ENCODE measurements at regions not wholly inside any gene's neighbourhood (a gene's known extent, or its start where the extent isn't known, plus 50 kb on each side); places are given as distances from the start of the nearest gene placed in this dataset.

DNA sequence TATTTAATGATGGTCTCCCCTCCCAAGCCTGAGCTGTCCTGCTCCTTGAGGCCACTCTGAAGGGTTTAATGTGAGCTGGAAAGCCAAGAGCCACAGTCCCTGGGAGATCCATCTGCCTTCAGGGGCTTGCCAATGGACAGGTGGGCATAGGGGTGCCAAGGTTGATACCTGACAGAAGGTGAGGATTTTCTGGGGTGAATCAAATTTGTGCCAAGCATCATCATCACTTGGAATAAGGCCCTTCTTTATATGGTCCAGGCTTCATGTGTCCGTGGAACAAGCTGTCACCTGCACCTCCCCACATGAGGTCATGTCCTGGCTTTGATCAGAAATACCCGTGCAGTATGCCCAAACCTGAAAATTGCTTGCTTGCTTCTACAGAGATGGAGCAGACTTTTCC, 71.9 kb upstream of the CTNNB1 start:
- TF ChIP-seq, protein P1, sequence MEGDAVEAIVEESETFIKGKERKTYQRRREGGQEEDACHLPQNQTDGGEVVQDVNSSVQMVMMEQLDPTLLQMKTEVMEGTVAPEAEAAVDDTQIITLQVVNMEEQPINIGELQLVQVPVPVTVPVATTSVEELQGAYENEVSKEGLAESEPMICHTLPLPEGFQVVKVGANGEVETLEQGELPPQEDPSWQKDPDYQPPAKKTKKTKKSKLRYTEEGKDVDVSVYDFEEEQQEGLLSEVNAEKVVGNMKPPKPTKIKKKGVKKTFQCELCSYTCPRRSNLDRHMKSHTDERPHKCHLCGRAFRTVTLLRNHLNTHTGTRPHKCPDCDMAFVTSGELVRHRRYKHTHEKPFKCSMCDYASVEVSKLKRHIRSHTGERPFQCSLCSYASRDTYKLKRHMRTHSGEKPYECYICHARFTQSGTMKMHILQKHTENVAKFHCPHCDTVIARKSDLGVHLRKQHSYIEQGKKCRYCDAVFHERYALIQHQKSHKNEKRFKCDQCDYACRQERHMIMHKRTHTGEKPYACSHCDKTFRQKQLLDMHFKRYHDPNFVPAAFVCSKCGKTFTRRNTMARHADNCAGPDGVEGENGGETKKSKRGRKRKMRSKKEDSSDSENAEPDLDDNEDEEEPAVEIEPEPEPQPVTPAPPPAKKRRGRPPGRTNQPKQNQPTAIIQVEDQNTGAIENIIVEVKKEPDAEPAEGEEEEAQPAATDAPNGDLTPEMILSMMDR (IDR thresholded peaks at IDR 0.05; ENCODE audit: low read depth, low read length, missing control alignments): no peak
- DNase-seq (ENCODE audit: extremely low read depth, low read depth): no peak
- no peak overlapping the region for H3K4me3 ChIP-seq (replicated peaks; ENCODE audit: low read depth, low read length)

DNA sequence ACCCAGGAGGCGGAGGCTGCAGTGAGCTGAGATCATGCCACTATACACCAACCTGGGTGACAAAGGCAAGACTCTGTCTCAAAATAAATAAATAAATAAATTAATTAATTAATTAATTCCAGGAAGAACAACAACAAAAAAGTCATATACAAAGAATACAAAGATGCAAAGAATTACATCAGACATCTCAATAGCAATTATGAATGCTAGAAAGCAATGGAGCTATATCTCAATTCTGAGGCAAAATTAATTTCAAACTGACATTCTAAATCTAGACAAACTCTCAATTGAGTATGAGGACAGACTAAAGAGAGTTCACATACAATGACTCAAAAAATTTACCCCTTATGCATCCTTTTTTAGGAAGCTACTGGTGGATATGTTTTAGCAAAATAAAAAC, 69.6 kb upstream of the CTNNB1 start:
- DNase-seq (ENCODE audit: extremely low read depth, low read depth): no peak
- H3K4me3 ChIP-seq (replicated peaks; ENCODE audit: low read depth, low read length): no peak overlapping the region
- TF ChIP-seq, protein P1 (IDR thresholded peaks at IDR 0.05; ENCODE audit: low read depth, low read length, missing control alignments): no peak

DNA sequence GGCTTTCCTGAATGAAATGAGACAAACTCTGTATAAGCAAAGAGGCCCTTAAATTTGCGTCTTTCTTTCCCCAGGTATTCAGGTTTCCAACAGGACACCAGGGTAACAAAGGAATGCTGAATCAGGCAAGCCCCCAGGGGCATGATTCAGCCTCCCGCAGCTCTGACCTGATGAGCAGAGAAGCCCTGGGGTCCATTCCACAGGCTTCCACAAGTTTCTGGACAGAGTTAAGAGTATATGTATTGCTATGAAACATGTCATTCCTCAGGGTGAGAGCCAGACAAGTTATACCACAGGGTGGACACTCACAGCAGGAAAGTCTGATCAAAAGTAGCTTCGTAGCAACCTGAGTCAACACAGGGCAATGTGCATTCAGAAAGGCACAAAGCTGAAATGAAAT, 68.1 kb upstream of the CTNNB1 start:
- H3K4me3 ChIP-seq (replicated peaks; ENCODE audit: low read depth, low read length): no peak overlapping the region
- no peak for DNase-seq (ENCODE audit: extremely low read depth, low read depth)
- TF ChIP-seq, protein P1 (IDR thresholded peaks at IDR 0.05; ENCODE audit: low read depth, low read length, missing control alignments): no peak

DNA sequence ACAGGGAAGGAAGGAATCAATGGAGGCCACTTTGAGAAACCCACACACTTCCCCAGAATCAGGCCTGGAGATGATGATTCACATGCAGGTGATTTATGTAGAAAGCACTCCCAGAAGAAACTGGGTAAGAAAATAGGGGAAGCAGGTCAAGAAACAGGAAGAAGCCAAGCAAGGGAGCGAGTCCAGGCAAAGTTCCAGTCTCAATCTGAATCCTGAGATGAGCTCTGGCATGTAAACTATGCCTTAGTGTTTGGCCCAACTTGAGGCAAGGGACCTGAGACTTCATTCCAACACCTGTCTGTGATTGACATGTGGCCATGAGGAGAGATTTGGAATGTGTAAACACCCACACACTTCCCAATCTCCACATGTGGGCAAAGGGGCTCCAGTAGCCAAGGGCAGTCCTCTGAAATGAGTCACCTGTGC, 61.6 kb upstream of the CTNNB1 start:
- no peak for DNase-seq (ENCODE audit: extremely low read depth, low read depth)
- TF ChIP-seq, protein P1 (IDR thresholded peaks at IDR 0.05; ENCODE audit: low read depth, low read length, missing control alignments): no peak
- no peak overlapping the region for H3K4me3 ChIP-seq (replicated peaks; ENCODE audit: low read depth, low read length)

DNA sequence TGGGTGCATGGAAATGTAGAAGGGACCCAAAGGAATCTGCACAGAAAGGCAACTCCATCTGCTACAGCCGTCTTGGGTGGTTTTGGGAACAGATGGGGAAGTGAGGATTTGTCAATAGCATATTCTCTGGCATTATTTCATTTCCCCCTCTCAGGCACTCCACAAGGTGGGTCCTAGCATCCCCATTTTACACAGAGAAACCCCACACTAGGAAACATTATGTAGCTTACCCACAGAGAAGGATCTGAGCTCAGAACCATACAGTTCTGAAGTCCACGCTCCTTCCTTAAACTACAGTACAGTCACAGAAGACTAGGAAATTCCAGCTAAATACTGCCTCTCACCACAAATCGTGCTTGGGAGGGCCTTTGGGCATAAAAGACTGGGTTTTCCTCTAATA, 61.2 kb upstream of the CTNNB1 start:
- TF ChIP-seq, protein P1 (IDR thresholded peaks at IDR 0.05; ENCODE audit: low read depth, low read length, missing control alignments): no peak

DNA sequence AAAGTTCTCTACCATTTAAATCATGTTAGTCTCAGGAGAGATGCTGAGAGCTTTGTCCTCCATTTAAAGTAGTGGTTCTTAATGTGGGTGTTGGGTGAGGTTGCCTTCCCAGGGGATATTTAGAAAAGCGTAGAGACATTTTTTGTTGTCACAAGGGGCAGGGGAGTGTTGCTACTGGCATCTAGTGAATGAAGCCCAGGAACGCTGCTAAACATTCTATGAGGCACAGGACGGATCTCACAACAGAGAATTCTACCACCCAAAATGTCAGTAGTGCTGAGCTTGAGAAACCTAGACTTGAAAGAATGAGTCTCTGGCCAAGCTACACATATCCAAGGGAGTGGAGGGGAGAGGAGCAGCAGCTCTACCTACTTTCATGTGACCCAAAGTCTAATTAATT, 60.7 kb upstream of the CTNNB1 start:
- TF ChIP-seq, protein P1 (IDR thresholded peaks at IDR 0.05; ENCODE audit: low read depth, low read length, missing control alignments): no peak
- no peak for DNase-seq (ENCODE audit: extremely low read depth, low read depth)
- H3K4me3 ChIP-seq (replicated peaks; ENCODE audit: low read depth, low read length): no peak overlapping the region

More for the DNA sequence above, 61.2 kb upstream of the CTNNB1 start:
- DNase-seq (ENCODE audit: extremely low read depth, low read depth): no peak
- H3K4me3 ChIP-seq (replicated peaks; ENCODE audit: low read depth, low read length): no peak overlapping the region

DNA sequence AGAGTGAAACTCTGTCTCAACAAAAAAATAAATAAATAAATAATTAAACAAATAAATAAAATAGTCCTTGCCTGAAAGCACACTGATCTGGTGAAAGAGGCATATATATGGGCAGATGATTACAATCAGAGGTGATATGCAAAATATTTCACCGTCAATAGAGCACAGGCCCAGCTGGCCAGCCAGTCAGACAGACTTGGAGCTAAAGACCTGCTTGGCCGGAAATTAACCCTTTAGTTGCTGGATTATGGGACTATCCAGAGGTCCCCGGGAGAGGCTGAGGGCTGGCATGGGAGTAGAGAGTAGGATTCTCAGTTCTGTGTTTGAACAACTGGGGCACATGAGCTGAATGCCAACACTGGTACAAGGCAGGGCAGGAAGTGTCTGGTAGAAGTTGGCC, 59.1 kb upstream of the CTNNB1 start:
- DNase-seq (ENCODE audit: extremely low read depth, low read depth): no peak
- no peak overlapping the region for H3K4me3 ChIP-seq (replicated peaks; ENCODE audit: low read depth, low read length)
- TF ChIP-seq, protein P1 (IDR thresholded peaks at IDR 0.05; ENCODE audit: low read depth, low read length, missing control alignments): no peak

Measured in HFF-Myc (cell line).